ENCODE measurements at regions not wholly inside any gene's neighbourhood (a gene's known extent, or its start where the extent isn't known, plus 50 kb on each side); places are given as distances from the start of the nearest gene placed in this dataset.

DNA sequence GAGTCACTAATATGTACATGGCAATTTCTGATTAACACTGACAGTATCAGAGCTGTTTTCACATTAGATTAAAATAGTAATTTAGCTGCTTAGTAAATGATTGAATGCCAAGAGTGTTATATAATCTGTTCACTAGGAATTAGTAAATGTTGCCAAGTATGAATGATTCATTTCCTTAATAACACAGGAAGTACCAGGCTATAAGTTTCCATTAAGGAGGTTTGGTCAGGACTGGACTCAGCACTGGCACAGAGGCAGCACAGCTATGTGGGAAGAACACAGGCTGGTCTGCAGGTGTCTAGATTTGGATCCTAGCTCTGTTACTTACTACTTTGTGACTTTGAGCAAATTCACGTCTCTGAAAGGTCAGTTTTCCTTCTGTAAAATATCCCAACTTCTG is 97.2 kb downstream of the TDRD15 start:
- TF ChIP-seq, protein P1, sequence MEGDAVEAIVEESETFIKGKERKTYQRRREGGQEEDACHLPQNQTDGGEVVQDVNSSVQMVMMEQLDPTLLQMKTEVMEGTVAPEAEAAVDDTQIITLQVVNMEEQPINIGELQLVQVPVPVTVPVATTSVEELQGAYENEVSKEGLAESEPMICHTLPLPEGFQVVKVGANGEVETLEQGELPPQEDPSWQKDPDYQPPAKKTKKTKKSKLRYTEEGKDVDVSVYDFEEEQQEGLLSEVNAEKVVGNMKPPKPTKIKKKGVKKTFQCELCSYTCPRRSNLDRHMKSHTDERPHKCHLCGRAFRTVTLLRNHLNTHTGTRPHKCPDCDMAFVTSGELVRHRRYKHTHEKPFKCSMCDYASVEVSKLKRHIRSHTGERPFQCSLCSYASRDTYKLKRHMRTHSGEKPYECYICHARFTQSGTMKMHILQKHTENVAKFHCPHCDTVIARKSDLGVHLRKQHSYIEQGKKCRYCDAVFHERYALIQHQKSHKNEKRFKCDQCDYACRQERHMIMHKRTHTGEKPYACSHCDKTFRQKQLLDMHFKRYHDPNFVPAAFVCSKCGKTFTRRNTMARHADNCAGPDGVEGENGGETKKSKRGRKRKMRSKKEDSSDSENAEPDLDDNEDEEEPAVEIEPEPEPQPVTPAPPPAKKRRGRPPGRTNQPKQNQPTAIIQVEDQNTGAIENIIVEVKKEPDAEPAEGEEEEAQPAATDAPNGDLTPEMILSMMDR (IDR thresholded peaks at IDR 0.05; ENCODE audit: low read depth, low read length, missing control alignments): no peak

DNA sequence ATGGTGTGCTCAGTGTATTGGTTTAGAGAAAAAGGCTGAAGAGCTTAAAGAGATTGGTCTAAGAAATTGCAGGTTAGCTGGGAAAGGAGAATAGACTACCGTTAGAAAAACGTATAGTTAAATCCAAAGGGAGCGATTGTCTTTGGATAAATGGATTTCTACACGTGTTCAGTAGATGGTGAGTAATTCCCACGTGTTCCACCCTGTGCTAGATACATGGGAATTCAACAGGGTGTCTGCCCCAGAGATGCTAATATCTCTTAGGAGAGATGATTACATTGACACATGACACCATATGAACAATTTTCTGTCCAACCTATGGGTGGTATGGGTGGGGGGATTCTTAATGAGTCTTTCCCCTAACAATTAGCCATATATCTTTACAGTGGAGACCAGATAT is 99.8 kb downstream of the TDRD15 start:
- no peak for DNase-seq (ENCODE audit: extremely low read depth, low read depth)
- TF ChIP-seq, protein P1 (IDR thresholded peaks at IDR 0.05; ENCODE audit: low read depth, low read length, missing control alignments): no peak
- H3K4me3 ChIP-seq (replicated peaks; ENCODE audit: low read depth, low read length): no peak overlapping the region

More for the DNA sequence above, 97.2 kb downstream of the TDRD15 start:
- DNase-seq (ENCODE audit: extremely low read depth, low read depth): no peak
- no peak overlapping the region for H3K4me3 ChIP-seq (replicated peaks; ENCODE audit: low read depth, low read length)

DNA sequence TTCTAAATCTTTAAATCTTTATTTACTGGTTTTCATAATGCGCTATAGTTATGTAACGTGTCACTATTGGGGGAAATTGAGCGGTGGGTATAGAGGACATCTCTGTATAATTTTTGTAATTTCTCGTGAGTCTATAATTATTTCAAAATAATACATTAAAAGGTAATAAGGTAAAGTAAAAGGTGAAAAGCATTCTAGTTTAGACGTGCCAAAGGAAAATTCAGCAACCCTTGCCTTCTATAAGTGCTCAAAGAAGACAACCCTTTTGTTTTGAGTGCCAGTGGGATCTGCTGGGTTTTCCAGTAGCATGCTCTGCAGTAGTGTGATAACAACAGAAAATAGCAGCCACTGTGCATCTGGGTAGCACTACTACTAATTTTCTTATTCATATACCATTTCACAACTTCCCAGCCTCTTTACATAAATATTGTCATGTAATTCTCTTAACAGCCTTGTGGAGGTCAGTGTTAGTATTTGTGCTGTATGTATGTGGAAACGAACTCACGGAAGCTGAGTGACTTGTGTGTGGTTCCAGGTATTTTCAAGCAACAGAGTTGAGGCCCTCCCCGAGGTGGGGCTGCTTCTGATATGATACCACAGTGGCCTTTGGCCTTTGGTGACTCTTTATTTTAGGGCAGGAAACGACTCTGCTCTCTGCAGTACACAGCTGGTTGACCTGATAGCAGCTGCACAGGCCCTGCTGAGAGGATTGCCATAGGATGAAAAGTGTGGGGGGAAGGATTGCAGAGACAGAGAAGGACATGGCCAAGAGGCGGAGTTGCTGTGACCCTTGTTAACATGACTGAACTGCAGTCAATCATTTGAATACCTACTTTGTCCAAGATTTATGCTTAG is 104.5 kb downstream of the TDRD15 start:
- no peak overlapping the region for H3K4me3 ChIP-seq (replicated peaks; ENCODE audit: low read depth, low read length)
- DNase-seq (ENCODE audit: extremely low read depth, low read depth): no peak
- TF ChIP-seq, protein P1 (IDR thresholded peaks at IDR 0.05; ENCODE audit: low read depth, low read length, missing control alignments): no peak

DNA sequence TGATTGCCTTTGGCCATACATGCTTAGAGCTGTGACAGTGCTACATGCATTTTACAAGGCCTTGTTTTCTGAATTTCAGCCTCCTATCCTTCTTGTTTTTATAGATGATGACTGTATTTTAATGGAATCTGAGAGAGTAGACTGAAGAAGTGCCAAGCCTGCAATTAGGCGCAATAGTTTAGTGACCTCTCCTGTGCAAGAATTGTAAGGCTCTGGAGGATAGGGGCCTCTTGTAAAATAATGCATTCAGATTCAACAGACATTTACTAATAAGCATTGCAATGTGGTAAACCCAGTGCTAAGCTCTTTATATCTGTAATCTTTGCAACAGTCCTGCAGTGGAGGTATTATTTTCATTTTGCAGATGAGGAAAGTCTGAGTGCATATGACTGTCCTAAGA is 105.5 kb downstream of the TDRD15 start:
- TF ChIP-seq, protein P1 (IDR thresholded peaks at IDR 0.05; ENCODE audit: low read depth, low read length, missing control alignments): no peak
- no peak for DNase-seq (ENCODE audit: extremely low read depth, low read depth)

DNA sequence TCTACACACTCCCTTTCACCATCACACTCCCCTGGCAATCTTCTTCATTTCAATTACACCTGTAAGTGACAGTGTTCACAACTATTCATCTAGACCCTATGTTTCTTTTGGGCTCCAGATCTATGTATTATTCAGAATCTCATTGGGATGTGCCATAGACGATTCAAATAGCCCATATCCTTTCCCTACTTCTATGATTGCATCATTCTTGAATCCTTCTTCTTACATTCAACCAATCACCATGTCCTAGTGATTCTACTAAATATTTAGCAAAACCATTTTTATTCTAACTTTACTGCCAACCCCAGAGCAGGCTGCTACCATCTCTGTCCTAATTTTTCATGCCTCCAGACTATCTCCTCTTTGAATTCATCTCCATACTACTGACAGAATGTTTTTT is 106.4 kb downstream of the TDRD15 start:
- no peak for DNase-seq (ENCODE audit: extremely low read depth, low read depth)
- TF ChIP-seq, protein P1 (IDR thresholded peaks at IDR 0.05; ENCODE audit: low read depth, low read length, missing control alignments): no peak
- no peak overlapping the region for H3K4me3 ChIP-seq (replicated peaks; ENCODE audit: low read depth, low read length)

More for the DNA sequence above, 105.5 kb downstream of the TDRD15 start:
- no peak overlapping the region for H3K4me3 ChIP-seq (replicated peaks; ENCODE audit: low read depth, low read length)

DNA sequence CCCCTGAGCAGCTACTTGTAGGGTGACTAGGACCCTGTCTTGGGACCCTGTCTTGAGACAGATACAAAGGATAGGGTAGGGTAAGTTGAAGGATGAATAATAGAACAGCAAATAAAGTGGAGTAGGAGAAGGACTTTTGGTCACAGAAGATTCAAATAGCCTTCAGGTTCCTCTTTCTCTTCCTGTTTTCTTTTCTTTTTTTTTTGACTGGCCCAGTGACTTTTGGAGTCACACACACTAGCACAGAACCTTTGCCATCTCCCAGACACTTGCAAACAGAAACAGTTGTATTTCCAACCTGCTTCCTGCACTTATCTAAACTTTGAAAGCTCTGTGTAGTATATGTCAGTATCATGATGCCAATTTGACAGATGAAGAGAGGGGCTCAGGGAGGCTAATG is 108.2 kb downstream of the TDRD15 start:
- no peak for DNase-seq (ENCODE audit: extremely low read depth, low read depth)
- H3K4me3 ChIP-seq (replicated peaks; ENCODE audit: low read depth, low read length): no peak overlapping the region

More for the DNA sequence above, 108.2 kb downstream of the TDRD15 start:
- TF ChIP-seq, protein P1 (IDR thresholded peaks at IDR 0.05; ENCODE audit: low read depth, low read length, missing control alignments): no peak

All from HFF-Myc (cell line).